Daoy (cell line): ENCODE measurements at regions not wholly inside any gene's neighbourhood (a gene's known extent, or its start where the extent isn't known, plus 50 kb on each side); places are given as distances from the start of the nearest gene placed in this dataset.
A peak's percentile ranks its signal among the peaks of the same experiment; 100 is the strongest.
"Not testable (repeated sequence)": the region's sequence is repeated elsewhere in the genome, so short reads cannot be mapped to it uniquely, and the experiment has no call there.

Source experiments
- DNase-seq: peaks from one replicate; pipeline ENCODE4 v3.0.0-alpha.2; 2015; ENCODE audit warnings: low read depth

GRCh38 chr2:137886083-137886831, 78.0 kb upstream of the HNMT start:
- DNase-seq, result no peak

- peak; percentile 22 for DNase-seq
Observed at GRCh38 chr2:137888845-137889244, 75.4 kb upstream of the HNMT start.

- no peak for DNase-seq
Observed at GRCh38 chr2:137892739-137893138, 71.5 kb upstream of the HNMT start.

- no peak for DNase-seq
Observed at GRCh38 chr2:137893145-137893544, 71.1 kb upstream of the HNMT start.

- DNase-seq, result no peak
Observed at GRCh38 chr2:137896467-137896866, 67.8 kb upstream of the HNMT start.

- no peak for DNase-seq
Observed at GRCh38 chr2:137897082-137897481, 67.2 kb upstream of the HNMT start.

GRCh38 chr2:137900421-137901141, 63.7 kb upstream of the HNMT start:
- DNase-seq, result no peak

GRCh38 chr2:137910641-137911040, 53.6 kb upstream of the HNMT start:
- no peak for DNase-seq

GRCh38 chr2:137912371-137912770, 51.9 kb upstream of the HNMT start:
- DNase-seq, result no peak

GRCh38 chr2:137913169-137913568, 51.1 kb upstream of the HNMT start:
- no peak for DNase-seq

- not testable (repeated sequence) for DNase-seq
Observed at GRCh38 chr2:137913648-137914047, 50.6 kb upstream of the HNMT start.
